Esophagus squamous epithelium (tissue), 5 donors: ENCODE measurements at regions not wholly inside any gene's neighbourhood (a gene's known extent, or its start where the extent isn't known, plus 50 kb on each side); places are given as distances from the start of the nearest gene placed in this dataset.

ENCODE experiments used
- DNase-seq: peaks from one replicate; lab custom pipeline; 2025; lab: John Stamatoyannopoulos, UW
- H3K27ac ChIP-seq, 4 donors: fragments of 200-600 bp; sonication (generic); one replicate each; pipeline ENCODE4 v1.5.1; 2016 to 2019; ENCODE audit warnings: mild to moderate bottlenecking in 1 of 4
- H3K27me3 ChIP-seq, 4 donors: fragments of 200-600 bp; sonication (generic); 1 replicate in 3 of 4; 2 replicates in 1 of 4; pipeline versions ENCODE4 v1.5.1 to v1.6.0; 2017 to 2021; ENCODE audit warnings: antibody characterized with exemption in 1 of 4
- H3K36me3 ChIP-seq, 3 donors: fragments of 200-600 bp; sonication (generic); one replicate each; pipeline ENCODE4 v1.5.1; 2016 to 2019
- H3K4me1 ChIP-seq, 3 donors: fragments of 200-600 bp; sonication (generic); one replicate each; pipeline ENCODE4 v1.5.1; 2017 to 2019
- H3K4me3 ChIP-seq, 4 donors: fragments of 200-600 bp; sonication (generic); 1 replicate in 3 of 4; 2 replicates in 1 of 4; pipeline ENCODE4 v1.5.1; 2016 to 2019; ENCODE audit warnings: mild to moderate bottlenecking in 2 of 4, moderate library complexity in 1 of 4
- H3K9me3 ChIP-seq, 3 donors: fragments of 200-600 bp; sonication (generic); one replicate each; pipeline ENCODE4 v1.5.1; 2016 to 2019
- POLR2A ChIP-seq, 4 donors: fragments of 450-650 bp; IDR thresholded peaks; one replicate each; pipeline ENCODE4 v1.6.1; 2017; ENCODE audit warnings: antibody characterized with exemption in 4 of 4, mild to moderate bottlenecking in 4 of 4, moderate library complexity in 3 of 4
- WGBS, 2 donors: methylation state at CpG; one replicate each; pipeline ENCODE4 v1.1.5; 2018; 5-methylcytosine and 5-hydroxymethylcytosine counted together
- intact Hi-C: fragments of 100-400 bp; cut with DNase I; formaldehyde crosslinking; loops from one replicate; pipeline ENCODE4 v1.15.0; 2022
- TF ChIP-seq, protein P1 (sequence below), 6 experiments: fragments of 450-650 bp in 4 of 6; fragments of 200-600 bp in 2 of 6; sonication (generic) in 2 of 6; IDR thresholded peaks; one replicate each; pipeline ENCODE4 v1.5.1; 2016 to 2019; ENCODE audit warnings: antibody characterized with exemption in 6 of 6, mild to moderate bottlenecking in 4 of 6, moderate library complexity in 4 of 6
- donor health status: DM: yes; HTN: yes; CAD: no.

DNA sequence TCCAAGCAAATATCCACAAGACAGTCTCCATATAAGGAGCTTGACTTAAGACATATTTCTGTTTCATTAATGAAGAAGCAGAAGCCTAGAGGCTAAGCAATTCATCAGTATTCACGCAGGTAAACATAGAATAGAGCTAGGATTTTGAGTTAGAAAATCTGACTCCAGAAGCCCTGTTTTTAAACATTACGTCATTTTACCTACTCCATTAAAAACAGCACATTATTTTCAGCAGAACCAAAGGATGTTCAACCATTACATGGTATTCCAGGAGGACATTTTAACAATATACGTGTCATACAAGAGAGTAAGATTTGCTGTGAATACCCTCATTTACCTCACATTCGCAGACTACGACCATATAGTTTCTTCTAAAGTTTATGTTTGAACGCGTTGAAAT, 403.3 kb upstream of the TRAM1L1 start:
- no peaks in the 10 kb centered on the region for H3K4me1 ChIP-seq
- DNase-seq, result no peak
- H3K36me3 ChIP-seq, result no peaks in the 10 kb centered on the region
- H3K4me3 ChIP-seq, result no peak overlapping the region
- no peaks in the 10 kb centered on the region for H3K9me3 ChIP-seq
- 71 to 82% methylated on average over 7 of the region's 7 CpGs for WGBS, 2 donors
- no peaks in the 10 kb centered on the region for H3K27me3 ChIP-seq
- intact Hi-C loops, result no loop called here
- TF ChIP-seq POLR2A (IDR thresholded peaks at IDR 0.05), result no peak
- TF ChIP-seq, protein P1, sequence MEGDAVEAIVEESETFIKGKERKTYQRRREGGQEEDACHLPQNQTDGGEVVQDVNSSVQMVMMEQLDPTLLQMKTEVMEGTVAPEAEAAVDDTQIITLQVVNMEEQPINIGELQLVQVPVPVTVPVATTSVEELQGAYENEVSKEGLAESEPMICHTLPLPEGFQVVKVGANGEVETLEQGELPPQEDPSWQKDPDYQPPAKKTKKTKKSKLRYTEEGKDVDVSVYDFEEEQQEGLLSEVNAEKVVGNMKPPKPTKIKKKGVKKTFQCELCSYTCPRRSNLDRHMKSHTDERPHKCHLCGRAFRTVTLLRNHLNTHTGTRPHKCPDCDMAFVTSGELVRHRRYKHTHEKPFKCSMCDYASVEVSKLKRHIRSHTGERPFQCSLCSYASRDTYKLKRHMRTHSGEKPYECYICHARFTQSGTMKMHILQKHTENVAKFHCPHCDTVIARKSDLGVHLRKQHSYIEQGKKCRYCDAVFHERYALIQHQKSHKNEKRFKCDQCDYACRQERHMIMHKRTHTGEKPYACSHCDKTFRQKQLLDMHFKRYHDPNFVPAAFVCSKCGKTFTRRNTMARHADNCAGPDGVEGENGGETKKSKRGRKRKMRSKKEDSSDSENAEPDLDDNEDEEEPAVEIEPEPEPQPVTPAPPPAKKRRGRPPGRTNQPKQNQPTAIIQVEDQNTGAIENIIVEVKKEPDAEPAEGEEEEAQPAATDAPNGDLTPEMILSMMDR (IDR thresholded peaks at IDR 0.05), result no peak
- no peak overlapping the region for H3K27ac ChIP-seq

DNA sequence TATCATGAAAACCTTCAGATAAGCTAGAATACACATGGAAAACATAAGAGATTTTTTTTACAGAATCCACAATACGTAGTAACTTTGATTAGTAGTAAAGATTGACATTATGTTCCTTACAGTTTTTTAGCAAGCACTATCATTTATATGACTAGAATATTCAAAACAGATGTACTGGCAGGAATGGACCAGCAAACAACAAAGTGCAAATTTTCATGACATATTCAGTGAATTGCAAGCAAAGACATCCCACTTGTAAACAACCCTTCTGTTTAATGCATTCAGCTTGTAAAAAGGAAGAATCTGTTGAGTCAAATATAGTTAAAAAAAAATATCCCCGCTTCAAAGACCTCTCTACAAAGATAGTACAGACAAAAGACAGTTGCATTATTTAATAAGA, 403.7 kb upstream of the TRAM1L1 start:
- intact Hi-C loops, result no loop called here
- no peak overlapping the region for H3K4me3 ChIP-seq
- no peak for DNase-seq
- no peaks in the 10 kb centered on the region for H3K4me1 ChIP-seq
- H3K9me3 ChIP-seq, result no peaks in the 10 kb centered on the region
- 70 to 75% methylated on average over 2 of the region's 2 CpGs for WGBS, 2 donors
- TF ChIP-seq, protein P1 (IDR thresholded peaks at IDR 0.05), result no peak
- no peak for TF ChIP-seq POLR2A (IDR thresholded peaks at IDR 0.05)
- H3K27me3 ChIP-seq, result no peaks in the 10 kb centered on the region
- no peak overlapping the region for H3K27ac ChIP-seq
- no peaks in the 10 kb centered on the region for H3K36me3 ChIP-seq

DNA sequence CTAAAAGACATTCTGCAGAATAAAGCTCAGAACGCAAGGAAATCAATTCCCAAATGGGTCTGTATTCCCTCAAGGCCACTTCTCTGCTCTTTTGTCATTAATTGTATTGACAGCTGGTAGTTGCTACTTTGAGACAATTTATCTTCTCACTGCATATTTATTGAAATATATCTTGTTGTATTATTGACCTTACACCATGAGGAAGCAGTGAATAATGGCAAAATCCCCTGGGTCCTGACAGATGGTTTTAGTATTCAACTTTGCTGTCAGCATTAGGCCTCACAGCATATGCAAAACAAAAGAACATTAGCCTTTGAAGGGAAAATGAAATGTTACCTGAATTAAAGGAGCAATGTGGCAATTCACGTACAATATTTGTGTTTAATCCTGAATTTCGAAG, 406.1 kb upstream of the TRAM1L1 start:
- H3K36me3 ChIP-seq, result no peaks in the 10 kb centered on the region
- no peak for DNase-seq

DNA sequence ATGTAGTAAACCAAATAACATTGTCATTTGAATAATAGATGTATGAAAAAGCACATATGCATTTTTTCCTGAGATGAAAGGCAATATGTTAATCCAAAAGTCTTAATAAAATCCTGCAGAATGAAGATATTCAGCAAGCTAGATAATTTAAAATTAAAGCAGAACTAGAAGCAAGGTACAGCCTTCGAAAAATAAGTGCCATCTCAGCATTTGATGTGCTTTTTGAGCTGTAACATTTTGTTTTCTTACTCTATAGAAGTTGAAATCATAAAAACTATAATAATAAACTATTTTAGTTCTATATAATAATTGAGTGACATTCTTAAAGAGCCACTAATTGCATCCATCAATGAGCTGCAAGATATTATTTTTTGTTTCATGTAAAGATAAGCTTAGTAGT, 410.4 kb upstream of the TRAM1L1 start:
- no peak overlapping the region for H3K27ac ChIP-seq
- H3K4me1 ChIP-seq, result no peaks in the 10 kb centered on the region
- intact Hi-C loops, result no loop called here
- H3K36me3 ChIP-seq, result no peaks in the 10 kb centered on the region
- WGBS, 2 donors, result 31 to 43% methylated on average over 1 of the region's 1 CpG
- no peak for DNase-seq
- no peak overlapping the region for H3K4me3 ChIP-seq
- H3K9me3 ChIP-seq, result no peaks in the 10 kb centered on the region
- TF ChIP-seq POLR2A (IDR thresholded peaks at IDR 0.05), result no peak
- TF ChIP-seq, protein P1 (IDR thresholded peaks at IDR 0.05), result no peak
- H3K27me3 ChIP-seq, result no peaks in the 10 kb centered on the region

More for the DNA sequence above, 406.1 kb upstream of the TRAM1L1 start:
- Histone ChIP-seq H3K4me1 (no peaks in the 10 kb centered on the region), H3K4me3 (no peak overlapping the region), H3K9me3 (no peaks in the 10 kb centered on the region), H3K27me3 (no peaks in the 10 kb centered on the region), H3K27ac (no peak overlapping the region)
- intact Hi-C loops, result no loop called here
- WGBS, 2 donors, result 21 to 29% methylated on average over 3 of the region's 3 CpGs
- TF ChIP-seq, protein P1 (IDR thresholded peaks at IDR 0.05), result no peak
- no peak for TF ChIP-seq POLR2A (IDR thresholded peaks at IDR 0.05)

DNA sequence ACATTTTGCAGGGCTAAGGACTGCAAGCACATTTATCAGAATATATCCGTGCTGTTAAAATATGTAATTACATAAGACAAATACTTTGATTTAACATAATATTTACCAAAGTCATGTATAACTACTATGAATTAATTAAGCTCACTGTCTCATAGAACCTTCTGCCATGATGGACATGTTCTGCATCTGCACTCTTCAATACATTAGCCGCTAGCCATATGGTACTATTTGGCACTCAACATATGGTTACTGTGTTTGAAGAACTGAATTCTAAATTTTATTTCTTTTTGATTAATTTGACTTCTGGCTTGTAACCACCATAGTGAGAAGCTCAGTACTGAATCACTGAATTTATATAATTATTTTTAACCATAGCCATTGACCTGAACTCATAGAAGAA, 427.0 kb upstream of the TRAM1L1 start:
- Histone ChIP-seq H3K36me3 (no peaks in the 10 kb centered on the region), H3K4me1 (no peaks in the 10 kb centered on the region), H3K9me3 (no peaks in the 10 kb centered on the region), H3K27ac (no peak overlapping the region), H3K4me3 (no peak overlapping the region), H3K27me3 (no peaks in the 10 kb centered on the region)
- TF ChIP-seq, protein P1 (IDR thresholded peaks at IDR 0.05), result no peak
- no peak for TF ChIP-seq POLR2A (IDR thresholded peaks at IDR 0.05)
- intact Hi-C loops, result no loop called here
- WGBS, 2 donors, result 80 to 81% methylated on average over 2 of the region's 2 CpGs
- DNase-seq, result no peak
